HEK293 (cell line): ENCODE measurements at regions not wholly inside any gene's neighbourhood (a gene's known extent, or its start where the extent isn't known, plus 50 kb on each side); places are given as distances from the start of the nearest gene placed in this dataset.

Experiments
- CTCF ChIP-seq: fragments of 450-650 bp; formaldehyde crosslinking; IDR thresholded peaks from 2 replicates; pipeline ENCODE4 v1.5.1; 2016; ENCODE audit warnings: missing biosample characterization, missing genetic modification characterization
- ELK4 ChIP-seq: IDR thresholded peaks from 2 replicates; pipeline ENCODE4 v1.6.1; 2011; ENCODE audit warnings: mild to moderate bottlenecking, low read depth, low read length, borderline replicate concordance
- GLI4 ChIP-seq: fragments of 450-650 bp; formaldehyde crosslinking; IDR thresholded peaks from 2 replicates; pipeline ENCODE4 v1.5.1; 2016; ENCODE audit warnings: missing biosample characterization, missing genetic modification characterization
- ZBTB10 ChIP-seq: fragments of 450-650 bp; formaldehyde crosslinking; IDR thresholded peaks from 2 replicates; pipeline ENCODE4 v1.5.1; 2016; ENCODE audit warnings: missing biosample characterization, missing genetic modification characterization
- ZFP69B ChIP-seq: fragments of 450-650 bp; formaldehyde crosslinking; IDR thresholded peaks from 2 replicates; pipeline ENCODE4 v1.5.1; 2016; ENCODE audit warnings: missing biosample characterization, missing genetic modification characterization
- ZNF175 ChIP-seq: fragments of 450-650 bp; formaldehyde crosslinking; IDR thresholded peaks from 2 replicates; pipeline ENCODE4 v1.5.1; 2016; ENCODE audit warnings: missing biosample characterization, missing genetic modification characterization
- ZNF416 ChIP-seq: fragments of 450-650 bp; formaldehyde crosslinking; IDR thresholded peaks from 2 replicates; pipeline ENCODE4 v1.5.1; 2016; ENCODE audit warnings: missing biosample characterization, missing genetic modification characterization
- ZNF488 ChIP-seq: fragments of 450-650 bp; formaldehyde crosslinking; IDR thresholded peaks from 2 replicates; pipeline ENCODE4 v1.5.1; 2016; ENCODE audit warnings: missing biosample characterization, missing genetic modification characterization
- ZNF561 ChIP-seq: fragments of 450-650 bp; IDR thresholded peaks from 2 replicates; pipeline ENCODE4 v1.5.1; 2018; ENCODE audit warnings: missing biosample characterization, missing genetic modification characterization, borderline replicate concordance
- ZNF600 ChIP-seq: fragments of 450-650 bp; formaldehyde crosslinking; IDR thresholded peaks from 2 replicates; pipeline ENCODE4 v1.5.1; 2016; ENCODE audit warnings: missing biosample characterization, missing genetic modification characterization
- ZNF704 ChIP-seq: fragments of 450-650 bp; formaldehyde crosslinking; IDR thresholded peaks from 2 replicates; pipeline ENCODE4 v1.5.1; 2016; ENCODE audit warnings: missing biosample characterization, missing genetic modification characterization
- ZSCAN30 ChIP-seq: fragments of 450-650 bp; IDR thresholded peaks from 2 replicates; pipeline ENCODE4 v1.5.1; 2018; ENCODE audit warnings: missing biosample characterization, mild to moderate bottlenecking, missing genetic modification characterization, moderate library complexity

GRCh38 chr2:128428415-128428814, 109.7 kb upstream of the HS6ST1 start:
- TF ChIP-seq ZNF416 (tag by site-specific recombination) = no peak
- no peak for TF ChIP-seq ZSCAN30 (tag by site-specific recombination)
- no peak for TF ChIP-seq CTCF (tag by site-specific recombination)
- no peak for TF ChIP-seq ZNF704 (tag by site-specific recombination)
- no peak for TF ChIP-seq GLI4 (tag by site-specific recombination)
- TF ChIP-seq ZBTB10 (tag by site-specific recombination) = no peak
- no peak for TF ChIP-seq ZNF600
- TF ChIP-seq ZNF488 (tag by site-specific recombination) = no peak
- TF ChIP-seq ELK4 = no peak
- no peak for TF ChIP-seq ZFP69B (tag by site-specific recombination)
- no peak for TF ChIP-seq ZNF175
- TF ChIP-seq ZNF561 (tag by site-specific recombination) = no peak
